ENCODE measurements at regions not wholly inside any gene's neighbourhood (a gene's known extent, or its start where the extent isn't known, plus 50 kb on each side); places are given as distances from the start of the nearest gene placed in this dataset.

DNA sequence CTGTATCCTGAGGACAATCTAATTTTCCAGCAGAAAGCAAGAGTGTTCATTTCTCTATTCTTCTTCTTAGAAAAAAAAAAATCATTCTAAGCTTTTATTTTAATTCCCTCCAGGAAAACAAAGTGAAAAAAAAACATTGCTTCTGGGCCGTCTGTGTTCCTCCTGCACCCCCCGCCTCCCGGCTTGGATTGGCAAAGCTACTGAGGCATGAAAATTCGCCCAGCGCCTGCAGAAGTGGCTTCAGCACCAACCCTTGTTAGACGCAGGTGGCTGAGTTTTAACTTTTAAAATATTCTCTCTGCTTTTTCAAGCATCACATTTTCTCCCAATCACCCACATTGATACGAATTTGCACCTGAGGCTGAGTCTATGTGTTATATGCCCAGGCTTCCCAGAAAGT lies 401.6 kb downstream of the BRD1 start:
- DNase-seq (no peak), ATAC-seq (ENCODE audit: low read depth) (no peak)
- Histone ChIP-seq H3K4ac (ENCODE audit: low read depth, low read length) (no peak overlapping the region), H3K56ac (ENCODE audit: extremely low read depth, insufficient read depth, low read length) (no peak overlapping the region), H3K79me1 (ENCODE audit: low read depth in 1 of 2, low read length in 2 of 2) (no peaks in the 10 kb centered on the region), H4K5ac (ENCODE audit: low read depth, low read length) (no peak overlapping the region), H2BK15ac (ENCODE audit: low read depth, low read length) (no peak overlapping the region), H4K8ac (ENCODE audit: low read depth in 2 of 2, low read length in 2 of 2) (no peak overlapping the region), H3K18ac (ENCODE audit: low read depth, low read length) (no peak overlapping the region), H3K4me1 (ENCODE audit: control insufficient read depth, insufficient read depth, low read length) (no peaks in the 10 kb centered on the region), H2BK20ac (ENCODE audit: low read depth, low read length) (no peak overlapping the region), H2AFZ (replicated peaks; ENCODE audit: low read length, poor library complexity) (no peak overlapping the region), H2BK5ac (ENCODE audit: low read depth, low read length, poor library complexity, severe bottlenecking) (no peak overlapping the region), H3K14ac (replicated peaks; ENCODE audit: low read depth, low read length) (no peak overlapping the region), H4K91ac (ENCODE audit: insufficient read depth, low read depth, low read length) (no peak overlapping the region), H3K9ac (ENCODE audit: low read depth, low read length) (no peak overlapping the region), H3K9me1 (ENCODE audit: insufficient read depth, low read length) (no peaks in the 10 kb centered on the region), H4K20me1 (ENCODE audit: insufficient read depth, low read length) (no peaks in the 10 kb centered on the region), H2AK5ac (ENCODE audit: low read depth, low read length) (no peak overlapping the region), H3K36me3 (ENCODE audit: control insufficient read depth, insufficient read depth, low read length) (no peaks in the 10 kb centered on the region), H2AK9ac (replicated peaks; ENCODE audit: low read depth, low read length, poor library complexity) (no peak overlapping the region), H3K9me3 (ENCODE audit: control insufficient read depth, insufficient read depth, low read length) (peaks cover 32% of the 10 kb centered on the region), H3K23ac (ENCODE audit: low read depth, low read length) (no peak overlapping the region), H2BK120ac (ENCODE audit: low read depth, low read length) (no peak overlapping the region), H3K27ac (ENCODE audit: insufficient read depth, low read length) (no peak overlapping the region), H3K4me3 (ENCODE audit: insufficient read depth, low read depth, low read length) (no peak overlapping the region), H3K4me2 (ENCODE audit: low read depth, low read length) (no peak overlapping the region), H3K27me3 (ENCODE audit: control insufficient read depth, insufficient read depth, low read length) (no peaks in the 10 kb centered on the region)
- CTCF ChIA-PET: no interaction called here
- no TSS peak for BruUV-seq (replicated peaks)
- in situ Hi-C loops (cut with MboI; ENCODE audit: low sequenced_read_pairs): no loop called here
- no peak for TF ChIP-seq CEBPB (IDR thresholded peaks at IDR 0.05; ENCODE audit: low read depth, low read length)
- no peak for TF ChIP-seq CHD1 (IDR thresholded peaks at IDR 0.05; ENCODE audit: low read depth, low read length)
- TF ChIP-seq MXI1 (IDR thresholded peaks at IDR 0.05; ENCODE audit: borderline replicate concordance, low read depth, low read length): no peak
- no peak for TF ChIP-seq RFX5 (IDR thresholded peaks at IDR 0.05; ENCODE audit: low read depth, low read length)
- TF ChIP-seq POLR2A (IDR thresholded peaks at IDR 0.05; ENCODE audit: low read depth, low read length): no peak
- TF ChIP-seq MAFK (IDR thresholded peaks at IDR 0.05; ENCODE audit: low read depth, low read length): no peak
- TF ChIP-seq FOS (IDR thresholded peaks at IDR 0.05; ENCODE audit: low read depth, low read length): no peak
- TF ChIP-seq, protein P1, sequence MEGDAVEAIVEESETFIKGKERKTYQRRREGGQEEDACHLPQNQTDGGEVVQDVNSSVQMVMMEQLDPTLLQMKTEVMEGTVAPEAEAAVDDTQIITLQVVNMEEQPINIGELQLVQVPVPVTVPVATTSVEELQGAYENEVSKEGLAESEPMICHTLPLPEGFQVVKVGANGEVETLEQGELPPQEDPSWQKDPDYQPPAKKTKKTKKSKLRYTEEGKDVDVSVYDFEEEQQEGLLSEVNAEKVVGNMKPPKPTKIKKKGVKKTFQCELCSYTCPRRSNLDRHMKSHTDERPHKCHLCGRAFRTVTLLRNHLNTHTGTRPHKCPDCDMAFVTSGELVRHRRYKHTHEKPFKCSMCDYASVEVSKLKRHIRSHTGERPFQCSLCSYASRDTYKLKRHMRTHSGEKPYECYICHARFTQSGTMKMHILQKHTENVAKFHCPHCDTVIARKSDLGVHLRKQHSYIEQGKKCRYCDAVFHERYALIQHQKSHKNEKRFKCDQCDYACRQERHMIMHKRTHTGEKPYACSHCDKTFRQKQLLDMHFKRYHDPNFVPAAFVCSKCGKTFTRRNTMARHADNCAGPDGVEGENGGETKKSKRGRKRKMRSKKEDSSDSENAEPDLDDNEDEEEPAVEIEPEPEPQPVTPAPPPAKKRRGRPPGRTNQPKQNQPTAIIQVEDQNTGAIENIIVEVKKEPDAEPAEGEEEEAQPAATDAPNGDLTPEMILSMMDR (conservative IDR thresholded peaks at IDR 0.05; ENCODE audit: low read depth, low read length): no peak
- no peak for TF ChIP-seq ELK1 (IDR thresholded peaks at IDR 0.05; ENCODE audit: borderline replicate concordance, low read depth, low read length)
- no peak for TF ChIP-seq RAD21 (IDR thresholded peaks at IDR 0.05; ENCODE audit: low read length)
- no peak for TF ChIP-seq NFE2L2 (IDR thresholded peaks at IDR 0.05; ENCODE audit: low read depth, low read length)
- TF ChIP-seq, protein P2, sequence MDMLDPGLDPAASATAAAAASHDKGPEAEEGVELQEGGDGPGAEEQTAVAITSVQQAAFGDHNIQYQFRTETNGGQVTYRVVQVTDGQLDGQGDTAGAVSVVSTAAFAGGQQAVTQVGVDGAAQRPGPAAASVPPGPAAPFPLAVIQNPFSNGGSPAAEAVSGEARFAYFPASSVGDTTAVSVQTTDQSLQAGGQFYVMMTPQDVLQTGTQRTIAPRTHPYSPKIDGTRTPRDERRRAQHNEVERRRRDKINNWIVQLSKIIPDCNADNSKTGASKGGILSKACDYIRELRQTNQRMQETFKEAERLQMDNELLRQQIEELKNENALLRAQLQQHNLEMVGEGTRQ (IDR thresholded peaks at IDR 0.05; ENCODE audit: low read depth, low read length): no peak
- TF ChIP-seq RCOR1 (IDR thresholded peaks at IDR 0.05; ENCODE audit: insufficient replicate concordance, low read length): no peak
- TF ChIP-seq SMC3 (IDR thresholded peaks at IDR 0.05; ENCODE audit: low read depth, low read length): no peak
- TF ChIP-seq MAZ (IDR thresholded peaks at IDR 0.05; ENCODE audit: borderline replicate concordance, low read depth, low read length): no peak
- TF ChIP-seq BHLHE40 (IDR thresholded peaks at IDR 0.05; ENCODE audit: low read depth, low read length): no peak
- WGBS, 2 experiments (ENCODE audit: extremely low coverage in 2 of 2, insufficient read length in 1 of 2): 44% methylated on average over 5 of the region's 7 CpGs; no CpG with 5 or more reads in 1 of the 2 experiments
- POLR2A ChIA-PET (ENCODE audit: unreplicated experiment): no interaction called here
- intact Hi-C loops (cut with micrococcal nuclease): no loop called here
- dilution Hi-C loops (cut with HindIII; ENCODE audit: low sequenced_read_pairs, unreplicated experiment): no loop called here

Measured in IMR-90 (cell line).